RWPE2 (cell line): ENCODE measurements at regions not wholly inside any gene's neighbourhood (a gene's known extent, or its start where the extent isn't known, plus 50 kb on each side); places are given as distances from the start of the nearest gene placed in this dataset.

ENCODE experiments used
- ATAC-seq: fragments of 200-7000 bp; cut with Tn5 transposase; 3 replicates; pipeline ENCODE4 v1.9.1; 2021; ENCODE audit warnings: low read depth
- DNase-seq: peaks from one replicate; pipeline ENCODE4 v3.0.0-alpha.2; 2020; ENCODE audit warnings: low spot score
- H3K27ac ChIP-seq: fragments of 450-650 bp; 2 replicates; pipeline ENCODE4 v1.5.1; 2017; ENCODE audit warnings: mild to moderate bottlenecking; ENCODE audit not compliant: poor library complexity, severe bottlenecking
- H3K27me3 ChIP-seq: fragments of 250-450 bp; sonication (Bioruptor Pico); 2 replicates; pipeline ENCODE4 v1.5.1; 2021; ENCODE audit warnings: mild to moderate bottlenecking, moderate library complexity; ENCODE audit not compliant: insufficient read depth, poor library complexity, severe bottlenecking
- H3K36me3 ChIP-seq: fragments of 250-450 bp; sonication (Bioruptor Pico); 2 replicates; pipeline ENCODE4 v1.5.1; 2020; ENCODE audit warnings: low read depth, mild to moderate bottlenecking, moderate library complexity
- H3K4me1 ChIP-seq: fragments of 250-450 bp; sonication (Bioruptor Pico); 2 replicates; pipeline ENCODE4 v1.5.1; 2021; ENCODE audit warnings: mild to moderate bottlenecking, moderate library complexity; ENCODE audit not compliant: insufficient read depth, poor library complexity, severe bottlenecking
- H3K4me3 ChIP-seq: fragments of 250-450 bp; sonication (Bioruptor Pico); 2 replicates; pipeline ENCODE4 v1.5.1; 2021; ENCODE audit warnings: mild to moderate bottlenecking, moderate library complexity; ENCODE audit not compliant: severe bottlenecking
- H3K9me3 ChIP-seq: fragments of 250-450 bp; sonication (Bioruptor Pico); 2 replicates; pipeline ENCODE4 v1.5.1; 2021; ENCODE audit warnings: mild to moderate bottlenecking, moderate library complexity; ENCODE audit not compliant: severe bottlenecking
- TF ChIP-seq, protein P1 (sequence below): fragments of 450-650 bp; IDR thresholded peaks from one replicate; pipeline ENCODE4 v1.5.1; 2017; ENCODE audit warnings: mild to moderate bottlenecking, moderate library complexity; ENCODE audit not compliant: poor library complexity, severe bottlenecking

DNA sequence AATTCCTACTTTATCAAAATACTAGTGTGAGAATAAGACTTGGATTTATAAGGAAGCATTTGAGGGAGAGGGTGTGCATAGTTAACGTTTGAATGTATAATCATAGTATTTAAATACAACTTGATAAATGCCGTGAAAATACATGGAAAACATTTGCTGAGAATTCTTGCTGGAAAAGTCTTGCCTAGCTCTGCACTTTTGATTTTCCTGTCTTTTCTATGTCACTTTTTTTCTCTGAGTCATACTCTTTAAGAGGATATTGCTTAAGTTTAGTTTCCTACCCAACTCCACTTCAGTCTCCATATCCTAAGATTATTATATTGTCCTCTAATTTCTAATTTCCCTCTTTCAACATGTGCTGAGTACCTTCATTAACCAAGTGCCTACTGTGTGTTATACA lies 616.6 kb upstream of the SEMA6A start:
- Histone ChIP-seq H3K27me3 (no peaks in the 10 kb centered on the region), H3K9me3 (no peaks in the 10 kb centered on the region), H3K4me3 (no peak overlapping the region), H3K36me3 (no peaks in the 10 kb centered on the region), H3K27ac (no peak overlapping the region), H3K4me1 (no peaks in the 10 kb centered on the region)
- no peak for ATAC-seq
- no peak for DNase-seq
- TF ChIP-seq, protein P1, sequence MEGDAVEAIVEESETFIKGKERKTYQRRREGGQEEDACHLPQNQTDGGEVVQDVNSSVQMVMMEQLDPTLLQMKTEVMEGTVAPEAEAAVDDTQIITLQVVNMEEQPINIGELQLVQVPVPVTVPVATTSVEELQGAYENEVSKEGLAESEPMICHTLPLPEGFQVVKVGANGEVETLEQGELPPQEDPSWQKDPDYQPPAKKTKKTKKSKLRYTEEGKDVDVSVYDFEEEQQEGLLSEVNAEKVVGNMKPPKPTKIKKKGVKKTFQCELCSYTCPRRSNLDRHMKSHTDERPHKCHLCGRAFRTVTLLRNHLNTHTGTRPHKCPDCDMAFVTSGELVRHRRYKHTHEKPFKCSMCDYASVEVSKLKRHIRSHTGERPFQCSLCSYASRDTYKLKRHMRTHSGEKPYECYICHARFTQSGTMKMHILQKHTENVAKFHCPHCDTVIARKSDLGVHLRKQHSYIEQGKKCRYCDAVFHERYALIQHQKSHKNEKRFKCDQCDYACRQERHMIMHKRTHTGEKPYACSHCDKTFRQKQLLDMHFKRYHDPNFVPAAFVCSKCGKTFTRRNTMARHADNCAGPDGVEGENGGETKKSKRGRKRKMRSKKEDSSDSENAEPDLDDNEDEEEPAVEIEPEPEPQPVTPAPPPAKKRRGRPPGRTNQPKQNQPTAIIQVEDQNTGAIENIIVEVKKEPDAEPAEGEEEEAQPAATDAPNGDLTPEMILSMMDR, result no peak

DNA sequence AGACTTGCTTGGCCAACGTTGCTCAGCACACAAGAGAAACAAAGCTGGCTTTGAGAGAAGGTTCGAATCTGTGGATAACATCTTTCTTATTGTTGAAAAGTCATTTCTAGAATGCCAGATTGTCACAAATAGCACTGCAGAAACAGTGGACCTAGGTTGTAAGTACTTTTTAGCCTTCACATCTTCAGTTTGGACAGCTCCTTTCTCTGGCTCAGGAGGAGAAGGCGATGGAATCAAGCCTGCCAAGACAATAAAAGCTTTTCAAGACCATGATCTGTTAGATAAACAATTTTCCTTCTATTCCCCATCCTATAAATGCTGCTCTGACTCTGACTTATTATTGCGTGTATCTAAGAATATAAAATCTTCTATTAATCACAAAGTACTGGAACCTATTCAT lies 615.2 kb upstream of the SEMA6A start:
- no peak overlapping the region for H3K27ac ChIP-seq
- H3K9me3 ChIP-seq, result no peaks in the 10 kb centered on the region
- ATAC-seq, result no peak
- TF ChIP-seq, protein P1, result no peak
- no peak overlapping the region for H3K4me3 ChIP-seq
- H3K4me1 ChIP-seq, result no peaks in the 10 kb centered on the region
- H3K36me3 ChIP-seq, result no peaks in the 10 kb centered on the region
- H3K27me3 ChIP-seq, result no peaks in the 10 kb centered on the region
- DNase-seq, result no peak

GRCh38 chr5:117188211-117188610 lies 613.6 kb upstream of the SEMA6A start:
- TF ChIP-seq, protein P1, result no peak

GRCh38 chr5:117186751-117187150 lies 612.1 kb upstream of the SEMA6A start:
- ATAC-seq, result no peak
- H3K4me3 ChIP-seq, result no peak overlapping the region
- no peaks in the 10 kb centered on the region for H3K9me3 ChIP-seq
- H3K27ac ChIP-seq, result no peak overlapping the region
- no peaks in the 10 kb centered on the region for H3K27me3 ChIP-seq
- H3K4me1 ChIP-seq, result no peaks in the 10 kb centered on the region
- DNase-seq, result no peak
- H3K36me3 ChIP-seq, result no peaks in the 10 kb centered on the region
- TF ChIP-seq, protein P1, result no peak

More at GRCh38 chr5:117188211-117188610, 613.6 kb upstream of the SEMA6A start:
- no peaks in the 10 kb centered on the region for H3K4me1 ChIP-seq
- DNase-seq (no peak), ATAC-seq (no peak; the same call in 2 of the 3 replicates)
- H3K27me3 ChIP-seq, result no peaks in the 10 kb centered on the region
- no peaks in the 10 kb centered on the region for H3K36me3 ChIP-seq
- no peak overlapping the region for H3K4me3 ChIP-seq
- no peaks in the 10 kb centered on the region for H3K9me3 ChIP-seq
- no peak overlapping the region for H3K27ac ChIP-seq

DNA sequence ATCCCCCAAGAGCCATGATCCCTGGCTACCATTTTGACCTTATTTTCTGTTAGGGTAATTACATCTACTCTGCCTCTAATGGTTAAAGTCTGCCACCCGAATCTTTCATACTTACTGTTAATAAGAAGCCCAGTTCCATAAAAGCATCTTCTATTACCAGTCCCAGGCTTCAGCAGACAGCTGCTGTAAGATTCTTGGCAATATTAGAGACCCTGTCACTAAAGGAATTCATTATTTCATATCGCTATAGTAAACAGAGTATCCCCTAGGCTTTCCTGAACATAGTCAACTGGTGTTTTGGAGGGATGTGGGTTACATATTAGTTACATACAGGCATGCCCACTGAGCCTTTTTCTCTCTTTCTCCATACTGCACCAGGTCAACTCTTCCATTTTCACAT lies 608.7 kb upstream of the SEMA6A start:
- TF ChIP-seq, protein P1, result no peak
- no peaks in the 10 kb centered on the region for H3K9me3 ChIP-seq
- no peaks in the 10 kb centered on the region for H3K36me3 ChIP-seq
- ATAC-seq, result no peak
- no peaks in the 10 kb centered on the region for H3K4me1 ChIP-seq
- H3K27me3 ChIP-seq, result no peaks in the 10 kb centered on the region
- no peak overlapping the region for H3K4me3 ChIP-seq
- no peak overlapping the region for H3K27ac ChIP-seq
- no peak for DNase-seq
